GM23338 (cell line): ENCODE measurements at regions not wholly inside any gene's neighbourhood (a gene's known extent, or its start where the extent isn't known, plus 50 kb on each side); places are given as distances from the start of the nearest gene placed in this dataset.

ENCODE experiments used
- ATAC-seq: fragments of 200-7000 bp; cut with Tn5 transposase; 3 replicates; pipeline ENCODE4 v1.9.1; 2020
- DNase-seq: peaks from one replicate; pipeline ENCODE4 v3.0.0-alpha.2; 2015; ENCODE audit warnings: low spot score
- H2AFZ ChIP-seq: fragments of 200-600 bp; sonication (generic); 2 replicates; pipeline ENCODE4 v1.8.0; 2016; ENCODE audit warnings: antibody characterized with exemption, mild to moderate bottlenecking, moderate library complexity
- H3F3A ChIP-seq: fragments of 200-600 bp; sonication (generic); replicated peaks from 2 replicates; pipeline ENCODE4 v1.8.0; 2017; ENCODE audit warnings: antibody characterized with exemption, mixed run types, low read depth
- H3K27ac ChIP-seq: fragments of 200-600 bp; sonication (generic); 2 replicates; pipeline ENCODE4 v1.6.1; 2016; ENCODE audit warnings: low read depth
- H3K27me3 ChIP-seq: fragments of 200-600 bp; sonication (generic); 2 replicates; pipeline ENCODE4 v1.8.0; 2016; ENCODE audit warnings: mild to moderate bottlenecking, mixed run types, moderate library complexity; ENCODE audit not compliant: insufficient read depth
- H3K36me3 ChIP-seq: fragments of 200-600 bp; sonication (generic); 2 replicates; pipeline ENCODE4 v1.8.0; 2016; ENCODE audit warnings: mild to moderate bottlenecking; ENCODE audit not compliant: insufficient read depth
- H3K4me1 ChIP-seq: fragments of 200-600 bp; sonication (generic); 2 replicates; pipeline ENCODE4 v1.8.0; 2016; ENCODE audit warnings: mild to moderate bottlenecking, moderate library complexity; ENCODE audit not compliant: insufficient read depth
- H3K4me2 ChIP-seq: fragments of 200-600 bp; sonication (generic); 2 replicates; pipeline ENCODE4 v1.7.1; 2017; ENCODE audit warnings: mixed run types
- H3K4me3 ChIP-seq: fragments of 200-600 bp; sonication (generic); 2 replicates; pipeline ENCODE4 v1.6.1; 2016; ENCODE audit warnings: mixed run types
- H3K79me2 ChIP-seq: fragments of 200-600 bp; sonication (generic); replicated peaks from 2 replicates; pipeline ENCODE4 v1.8.0; 2017; ENCODE audit warnings: mild to moderate bottlenecking; ENCODE audit not compliant: insufficient read depth
- H3K9me2 ChIP-seq: fragments of 200-600 bp; sonication (generic); 2 replicates; pipeline ENCODE4 v1.8.0; 2017; ENCODE audit not compliant: insufficient read depth
- H4K20me1 ChIP-seq: fragments of 200-600 bp; sonication (generic); replicated peaks from 2 replicates; pipeline ENCODE4 v1.8.0; 2017; ENCODE audit warnings: mild to moderate bottlenecking; ENCODE audit not compliant: insufficient read depth
- H3K27ac Mint-ChIP-seq: 2 replicates; pipeline ENCODE4 v1.8.0; 2020; ENCODE audit warnings: inconsistent platforms, mild to moderate bottlenecking, moderate library complexity, mixed read lengths
- H3K27me3 Mint-ChIP-seq: 3 replicates; pipeline ENCODE4 v1.8.0; 2022; ENCODE audit warnings: low read depth, mild to moderate bottlenecking, moderate library complexity, mixed read lengths, inconsistent platforms; ENCODE audit not compliant: insufficient read depth, poor library complexity
- H3K36me3 Mint-ChIP-seq: 3 replicates; pipeline ENCODE4 v1.8.0; 2021; ENCODE audit warnings: low read depth, mild to moderate bottlenecking, inconsistent platforms, moderate library complexity, mixed read lengths
- H3K4me1 Mint-ChIP-seq: 3 replicates; pipeline ENCODE4 v1.8.0; 2020; ENCODE audit warnings: mild to moderate bottlenecking, inconsistent platforms, mixed read lengths
- H3K4me3 Mint-ChIP-seq: 3 replicates; pipeline ENCODE4 v1.8.0; 2021; ENCODE audit warnings: moderate library complexity, mild to moderate bottlenecking, inconsistent platforms, mixed read lengths
- H3K9me3 Mint-ChIP-seq: 3 replicates; pipeline ENCODE4 v1.8.0; 2020; ENCODE audit warnings: moderate library complexity, mild to moderate bottlenecking, inconsistent platforms, mixed read lengths
- CTCF ChIP-seq, 2 experiments: fragments of 200-600 bp in 1 of 2; sonication (generic) in 1 of 2; conservative IDR thresholded peaks; 2 replicates each; pipeline versions ENCODE4 v1.5.1 to v1.6.1; 2016 to 2017; ENCODE audit warnings: antibody characterized with exemption in 2 of 2, low read depth in 2 of 2, mild to moderate bottlenecking in 2 of 2, moderate library complexity in 1 of 2
- EZH2phosphoT487 ChIP-seq: fragments of 200-600 bp; sonication (generic); IDR thresholded peaks from one replicate; pipeline ENCODE4 v1.8.1; 2018; ENCODE audit warnings: antibody characterized with exemption; ENCODE audit not compliant: unreplicated experiment
- NANOG ChIP-seq: IDR thresholded peaks from 2 replicates; pipeline ENCODE4 v1.6.1; 2016; ENCODE audit warnings: antibody characterized with exemption, borderline replicate concordance
- POLR2AphosphoS5 ChIP-seq: IDR thresholded peaks from 2 replicates; pipeline ENCODE4 v1.6.1; 2016; ENCODE audit warnings: antibody characterized with exemption, low read depth
- ZNF462 ChIP-seq: fragments of 250-450 bp; sonication (Bioruptor Pico); IDR thresholded peaks from 2 replicates; pipeline ENCODE4 v1.5.0; 2020; ENCODE audit warnings: mild to moderate bottlenecking, moderate library complexity

- peaks cover 38% of the 10 kb centered on the region for H3K79me2 ChIP-seq
- no peaks in the 10 kb centered on the region for H3K36me3 ChIP-seq
- peaks cover 9% of the 10 kb centered on the region; the same call in 1 of the 2 replicates for H3F3A ChIP-seq
- peak overlapping the region; percentile 91 for H3K4me3 Mint-ChIP-seq
- peak overlapping the region; percentile 97 for H3K4me2 ChIP-seq
- peaks cover 42% of the 10 kb centered on the region for H3K4me1 Mint-ChIP-seq
- H3K27ac ChIP-seq: peak overlapping the region; percentile 90
- peaks cover 25% of the 10 kb centered on the region for H3K27me3 ChIP-seq
- DNase-seq: peak; percentile 77
- H3K4me1 ChIP-seq: peaks cover 34% of the 10 kb centered on the region
- peaks cover 3% of the 10 kb centered on the region; the same call in 2 of the 3 replicates for H3K36me3 Mint-ChIP-seq
- TF ChIP-seq NANOG (peak; percentile 57; the same call in 1 of the 2 replicates), POLR2AphosphoS5 (peak; percentile 47; the same call in 1 of the 2 replicates), ZNF462 (CRISPR knock-in tag) (peak; percentile 100), EZH2phosphoT487 (no peak), CTCF (conservative IDR thresholded peaks at IDR 0.05; ENCODE audit: low read depth in 2 of 2) (no peak)
- H3K9me3 Mint-ChIP-seq: peaks cover 5% of the 10 kb centered on the region; the same call in 2 of the 3 replicates
- peak overlapping the region; percentile 91 for H3K27ac Mint-ChIP-seq
- peaks cover 22% of the 10 kb centered on the region for H3K27me3 Mint-ChIP-seq
- peaks cover 22% of the 10 kb centered on the region for H4K20me1 ChIP-seq
- no peaks in the 10 kb centered on the region for H3K9me2 ChIP-seq
- peak; percentile 63 for ATAC-seq
- no peak overlapping the region for H2AFZ ChIP-seq
- H3K4me3 ChIP-seq: peak overlapping the region; percentile 90
Measured at GRCh38 chr9:110047232-110047954, 160.6 kb downstream of the C9orf152 start.
